Smooth muscle cell (in vitro differentiated cells): ENCODE measurements at regions not wholly inside any gene's neighbourhood (a gene's known extent, or its start where the extent isn't known, plus 50 kb on each side); places are given as distances from the start of the nearest gene placed in this dataset.

Experiments
- DNase-seq: peaks from one replicate; lab custom pipeline; 2025; ENCODE audit not compliant: unreplicated experiment; lab: John Stamatoyannopoulos, UW
- H2AFZ ChIP-seq: fragments of 200-600 bp; sonication (generic); 2 replicates; pipeline ENCODE4 v1.6.0; 2016; ENCODE audit warnings: antibody characterized with exemption, low read depth, mild to moderate bottlenecking
- H3F3A ChIP-seq: fragments of 200-600 bp; sonication (generic); 2 replicates; pipeline ENCODE4 v1.6.0; 2017; ENCODE audit warnings: antibody characterized with exemption, low read depth
- H3K27ac ChIP-seq: fragments of 200-600 bp; sonication (generic); 2 replicates; pipeline ENCODE4 v1.5.1; 2016; ENCODE audit warnings: low read depth, mild to moderate bottlenecking
- H3K27me3 ChIP-seq: fragments of 200-600 bp; sonication (generic); 2 replicates; pipeline ENCODE4 v1.6.1; 2016; ENCODE audit warnings: low read depth, mild to moderate bottlenecking
- H3K36me3 ChIP-seq: fragments of 200-600 bp; sonication (generic); 2 replicates; pipeline ENCODE4 v1.5.1; 2016; ENCODE audit warnings: low read depth
- H3K4me1 ChIP-seq: fragments of 200-600 bp; sonication (generic); 2 replicates; pipeline ENCODE4 v1.5.1; 2016; ENCODE audit warnings: low read depth
- H3K4me2 ChIP-seq: fragments of 200-600 bp; sonication (generic); 2 replicates; pipeline ENCODE4 v1.6.0; 2016; ENCODE audit warnings: mild to moderate bottlenecking
- H3K4me3 ChIP-seq: fragments of 200-600 bp; sonication (generic); 2 replicates; pipeline ENCODE4 v1.5.1; 2016; ENCODE audit warnings: mild to moderate bottlenecking
- H3K79me2 ChIP-seq: fragments of 200-600 bp; sonication (generic); 2 replicates; pipeline ENCODE4 v1.6.0; 2016; ENCODE audit warnings: low read depth, mild to moderate bottlenecking
- H3K9ac ChIP-seq: fragments of 200-600 bp; sonication (generic); 2 replicates; pipeline ENCODE4 v1.6.0; 2016; ENCODE audit warnings: low read depth
- H3K9me3 ChIP-seq: fragments of 200-600 bp; sonication (generic); replicated peaks from 2 replicates; pipeline ENCODE4 v1.5.1; 2016; ENCODE audit warnings: low read depth
- H4K20me1 ChIP-seq: fragments of 200-600 bp; sonication (generic); 2 replicates; pipeline ENCODE4 v1.6.0; 2016; ENCODE audit warnings: low read depth
- CTCF ChIP-seq: fragments of 200-600 bp; sonication (generic); IDR thresholded peaks from 2 replicates; pipeline ENCODE4 v1.5.1; 2017; ENCODE audit warnings: borderline replicate concordance, mild to moderate bottlenecking, antibody characterized with exemption; ENCODE audit not compliant: insufficient read depth, poor library complexity, severe bottlenecking
- WGBS: methylation state at CpG from one replicate; pipeline ENCODE4 v1.1.7; 2016; ENCODE audit warnings: low lambda C conversion rate; 5-methylcytosine and 5-hydroxymethylcytosine counted together

DNA sequence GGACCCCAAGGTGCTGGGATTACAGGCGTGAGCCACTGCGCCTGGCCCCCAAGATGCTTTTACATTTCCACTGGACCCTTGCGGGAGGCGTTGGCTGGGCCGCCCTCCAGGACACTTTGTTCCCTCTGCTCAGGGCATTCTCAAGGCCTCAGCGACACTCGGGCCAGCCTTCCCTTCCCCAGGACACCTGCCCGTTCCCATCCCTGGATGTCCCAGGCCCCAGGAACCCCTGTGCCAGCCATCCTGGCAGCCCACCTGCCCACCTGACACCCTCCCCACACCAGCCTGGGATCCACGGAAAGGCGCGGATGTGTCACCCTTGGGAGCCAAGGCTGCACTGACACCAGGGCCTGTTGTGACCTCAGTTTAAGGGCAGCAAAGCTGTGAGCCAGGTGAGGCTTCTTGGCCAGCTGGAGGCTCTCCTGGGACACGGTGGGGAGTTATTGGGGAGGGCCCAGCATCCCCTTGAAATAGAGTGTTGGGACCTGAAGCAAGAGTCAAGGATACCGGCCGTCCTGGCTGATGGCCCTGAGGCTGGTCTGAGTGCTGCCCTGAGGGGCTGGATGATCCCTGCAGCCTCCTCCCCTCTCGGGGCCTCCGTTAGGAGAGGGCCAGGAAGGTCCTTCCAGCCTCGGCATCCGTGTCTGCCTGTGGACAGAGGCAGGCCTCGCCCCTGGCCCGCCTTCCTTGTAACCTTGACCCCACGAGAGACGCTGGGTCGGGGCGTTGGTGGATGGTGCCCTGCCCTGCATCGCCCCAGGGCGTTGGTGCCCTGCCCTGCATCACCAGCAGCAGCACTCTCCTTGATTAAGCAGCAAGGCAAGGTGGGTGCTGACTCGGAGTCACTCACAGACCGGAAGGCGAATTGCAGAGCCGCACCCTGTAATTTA, 84.2 kb upstream of the BHLHE23 start:
- 89% methylated on average over 30 of the region's 30 CpGs for WGBS
- no peak for DNase-seq

DNA sequence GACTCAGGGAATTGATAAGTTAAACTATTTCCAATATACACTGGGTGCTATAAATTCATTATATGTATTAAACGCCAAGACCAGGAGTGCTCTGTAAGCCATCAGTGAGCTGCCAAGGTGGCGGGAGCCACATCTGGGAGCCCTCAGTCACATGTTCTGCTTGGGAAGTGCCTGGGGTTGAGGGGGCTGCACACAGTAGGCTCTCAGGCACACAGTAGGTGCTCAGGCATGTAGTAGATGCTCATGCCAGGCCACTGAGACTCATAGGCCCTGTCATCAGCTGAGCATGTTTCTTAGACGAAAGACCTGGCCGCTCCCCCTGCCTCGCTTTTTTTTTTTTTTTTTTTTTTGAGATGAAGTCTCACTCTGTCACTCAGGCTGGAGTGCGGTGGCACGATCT, 83.3 kb upstream of the BHLHE23 start:
- Histone ChIP-seq H3K4me1 (no peaks in the 10 kb centered on the region), H3K27me3 (peaks cover 8% of the 10 kb centered on the region), H3K9me3 (no peaks in the 10 kb centered on the region), H3K4me3 (no peak overlapping the region), H3K4me2 (no peak overlapping the region), H2AFZ (no peak overlapping the region), H3K79me2 (no peaks in the 10 kb centered on the region), H3K36me3 (no peaks in the 10 kb centered on the region), H4K20me1 (no peaks in the 10 kb centered on the region), H3K9ac (no peak overlapping the region), H3K27ac (no peak overlapping the region), H3F3A (no peaks in the 10 kb centered on the region)
- no peak for DNase-seq
- no peak for TF ChIP-seq CTCF
- WGBS, result 98% methylated on average over 7 of the region's 7 CpGs

More for the DNA sequence above, 84.2 kb upstream of the BHLHE23 start:
- Histone ChIP-seq H3K27ac (no peak overlapping the region), H4K20me1 (no peaks in the 10 kb centered on the region), H3K4me2 (no peak overlapping the region), H3K36me3 (no peaks in the 10 kb centered on the region), H3K9ac (no peak overlapping the region), H3F3A (no peaks in the 10 kb centered on the region), H2AFZ (no peak overlapping the region), H3K4me1 (no peaks in the 10 kb centered on the region), H3K4me3 (no peak overlapping the region), H3K27me3 (peaks cover 8% of the 10 kb centered on the region), H3K9me3 (no peaks in the 10 kb centered on the region), H3K79me2 (no peaks in the 10 kb centered on the region)
- TF ChIP-seq CTCF, result no peak

DNA sequence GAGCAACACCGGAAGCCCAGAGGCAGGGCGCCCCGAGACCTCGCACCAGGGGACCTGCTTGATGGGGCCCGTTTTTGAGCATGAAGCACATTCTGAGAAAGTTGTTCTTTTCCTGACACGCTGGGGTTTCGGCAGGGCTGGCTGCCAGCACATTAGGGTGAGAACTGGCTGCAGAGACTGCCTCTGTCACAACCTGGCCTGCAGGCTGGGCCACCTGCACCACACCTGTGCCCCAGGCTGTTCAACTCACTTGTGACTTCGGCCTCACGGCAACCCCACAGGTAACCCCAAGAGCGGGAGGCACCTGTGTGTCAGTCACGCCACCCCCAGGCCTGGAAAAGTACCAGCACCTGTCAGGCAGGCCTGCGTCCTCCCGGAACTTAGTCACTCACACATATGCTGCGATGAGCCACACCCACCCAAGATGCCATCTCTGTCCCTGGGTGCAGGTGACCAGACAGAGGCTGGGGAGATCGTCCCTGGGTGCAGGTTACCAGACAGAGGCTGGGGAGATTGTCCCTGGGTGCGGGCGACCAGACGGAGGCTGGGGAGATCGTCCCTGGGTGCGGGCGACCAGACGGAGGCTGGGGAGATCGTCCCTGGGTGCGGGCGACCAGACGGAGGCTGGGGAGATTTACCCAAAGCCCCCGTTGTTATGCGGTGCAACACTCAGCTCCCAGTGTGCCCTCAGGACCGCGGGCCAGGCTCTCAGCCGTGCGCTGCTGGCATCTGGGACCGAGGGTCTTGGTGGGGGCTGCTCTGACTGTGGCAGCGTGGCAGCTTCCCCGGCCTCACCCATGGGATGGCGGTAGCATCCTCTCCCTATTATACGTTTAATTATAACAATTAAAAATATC, 82.5 kb upstream of the BHLHE23 start:
- Histone ChIP-seq H3K4me2 (no peak overlapping the region), H3K27me3 (peaks cover 5% of the 10 kb centered on the region), H3K79me2 (no peaks in the 10 kb centered on the region), H3K4me3 (no peak overlapping the region), H3K9ac (no peak overlapping the region), H3K9me3 (no peaks in the 10 kb centered on the region), H3K4me1 (no peaks in the 10 kb centered on the region), H4K20me1 (no peaks in the 10 kb centered on the region), H3F3A (no peaks in the 10 kb centered on the region), H3K27ac (no peak overlapping the region), H2AFZ (no peak overlapping the region), H3K36me3 (no peaks in the 10 kb centered on the region)
- no peak for DNase-seq
- no peak for TF ChIP-seq CTCF
- 87% methylated on average over 37 of the region's 37 CpGs for WGBS
